Fibroblast of pulmonary artery (primary cell): ENCODE measurements at regions not wholly inside any gene's neighbourhood (a gene's known extent, or its start where the extent isn't known, plus 50 kb on each side); places are given as distances from the start of the nearest gene placed in this dataset.
"Not testable (repeated sequence)": the region's sequence is repeated elsewhere in the genome, so short reads cannot be mapped to it uniquely, and the experiment has no call there.

Experiments used
- DNase-seq: peaks from one replicate; pipeline ENCODE4 v3.0.0-alpha.2; 2010; ENCODE audit warnings: low read depth
- H3K4me3 ChIP-seq: replicated peaks from 2 replicates; pipeline ENCODE4 v1.5.1; 2011; ENCODE audit warnings: low read depth, mild to moderate bottlenecking, control low read depth, low read length, moderate library complexity
- CTCF ChIP-seq: IDR thresholded peaks from 2 replicates; pipeline ENCODE4 v1.5.1; 2011; ENCODE audit warnings: mild to moderate bottlenecking, control low read depth, low read length, inconsistent platforms; ENCODE audit errors: missing control alignments

GRCh38 chr1:90291431-90292216 lies 296.7 kb downstream of the ZNF326 start:
- no peak overlapping the region for H3K4me3 ChIP-seq
- TF ChIP-seq CTCF: no peak
- no peak for DNase-seq

GRCh38 chr1:90282811-90283210 lies 287.9 kb downstream of the ZNF326 start:
- no peak for DNase-seq
- no peak for TF ChIP-seq CTCF
- H3K4me3 ChIP-seq: no peak overlapping the region

GRCh38 chr1:90281886-90282285 lies 287.0 kb downstream of the ZNF326 start:
- DNase-seq: not testable (repeated sequence)

GRCh38 chr1:90277270-90277669 lies 282.4 kb downstream of the ZNF326 start:
- DNase-seq: no peak
- no peak overlapping the region for H3K4me3 ChIP-seq
- TF ChIP-seq CTCF: no peak

More at GRCh38 chr1:90281886-90282285, 287.0 kb downstream of the ZNF326 start:
- H3K4me3 ChIP-seq: not testable (repeated sequence)

- no peak for DNase-seq
- H3K4me3 ChIP-seq: no peak overlapping the region
- TF ChIP-seq CTCF: no peak
Measured at GRCh38 chr1:90274376-90274775, 279.5 kb downstream of the ZNF326 start.

GRCh38 chr1:90273241-90273774 lies 278.4 kb downstream of the ZNF326 start:
- DNase-seq: no peak
- TF ChIP-seq CTCF: no peak
- H3K4me3 ChIP-seq: no peak overlapping the region

GRCh38 chr1:90262791-90263190 lies 267.9 kb downstream of the ZNF326 start:
- TF ChIP-seq CTCF: no peak
- H3K4me3 ChIP-seq: no peak overlapping the region
- DNase-seq: no peak
